Dendritic cell treated with granulocyte-macrophage colony-stimulating factor and Interleukin-4, amounts not matched to agents 40 ng/mL and 50 ng/mL, for 4 days (primary cell): ENCODE measurements at regions not wholly inside any gene's neighbourhood (a gene's known extent, or its start where the extent isn't known, plus 50 kb on each side); places are given as distances from the start of the nearest gene placed in this dataset.

Experiments
- H3K27ac Mint-ChIP-seq: one replicate; pipeline ENCODE4 v1.8.0; 2022; ENCODE audit warnings: mild to moderate bottlenecking, mixed read lengths
- H3K27me3 Mint-ChIP-seq: one replicate; pipeline ENCODE4 v1.8.0; 2022; ENCODE audit warnings: mild to moderate bottlenecking, mixed read lengths
- H3K36me3 Mint-ChIP-seq: one replicate; pipeline ENCODE4 v1.8.0; 2022; ENCODE audit warnings: low read depth, mixed read lengths
- H3K4me1 Mint-ChIP-seq: one replicate; pipeline ENCODE4 v1.8.0; 2022; ENCODE audit warnings: low read depth, mixed read lengths
- H3K4me3 Mint-ChIP-seq: one replicate; pipeline ENCODE4 v1.8.0; 2022; ENCODE audit warnings: mild to moderate bottlenecking, moderate library complexity, mixed read lengths
- H3K9me3 Mint-ChIP-seq: one replicate; pipeline ENCODE4 v1.8.0; 2022; ENCODE audit warnings: mixed read lengths
- intact Hi-C: fragments of 100-400 bp; cut with micrococcal nuclease; formaldehyde crosslinking; loops from one replicate; pipeline ENCODE4 v1.15.0; 2022

- intact Hi-C loops: no loop called here
- Mint-ChIP-seq H3K27me3 (no peaks in the 10 kb centered on the region), H3K4me3 (no peak overlapping the region), H3K36me3 (no peaks in the 10 kb centered on the region), H3K9me3 (no peaks in the 10 kb centered on the region), H3K27ac (no peak overlapping the region), H3K4me1 (peaks cover 18% of the 10 kb centered on the region)
Observed at GRCh38 chr3:177438596-177439220, 241.4 kb upstream of the TBL1XR1 start.

GRCh38 chr3:177439694-177440269, 242.5 kb upstream of the TBL1XR1 start:
- Mint-ChIP-seq H3K36me3 (no peaks in the 10 kb centered on the region), H3K9me3 (no peaks in the 10 kb centered on the region), H3K27me3 (no peaks in the 10 kb centered on the region), H3K27ac (no peak overlapping the region), H3K4me3 (no peak overlapping the region), H3K4me1 (peaks cover 18% of the 10 kb centered on the region)
- intact Hi-C loops: loop anchor here (5.0 to 10.0 kb wide), 3 partner anchors 155 to 335 kb away; partner anchors contain the start of gene TBL1XR1

- Mint-ChIP-seq H3K4me1 (peaks cover 18% of the 10 kb centered on the region), H3K9me3 (no peaks in the 10 kb centered on the region), H3K4me3 (no peak overlapping the region), H3K27ac (no peak overlapping the region), H3K36me3 (no peaks in the 10 kb centered on the region), H3K27me3 (no peaks in the 10 kb centered on the region)
- intact Hi-C loops: loop anchor here (5.0 to 10.0 kb wide), 3 partner anchors 154 to 334 kb away; partner anchors contain the start of gene TBL1XR1
Observed at GRCh38 chr3:177440456-177441104, 243.3 kb upstream of the TBL1XR1 start.

- H3K4me1 Mint-ChIP-seq: peaks cover 24% of the 10 kb centered on the region
- no peaks in the 10 kb centered on the region for H3K9me3 Mint-ChIP-seq
- no peak overlapping the region for H3K4me3 Mint-ChIP-seq
- H3K27ac Mint-ChIP-seq: no peak overlapping the region
- H3K27me3 Mint-ChIP-seq: no peaks in the 10 kb centered on the region
- no peaks in the 10 kb centered on the region for H3K36me3 Mint-ChIP-seq
- intact Hi-C loops: loop anchor here (5.0 to 10.0 kb wide), 3 partner anchors 153 to 333 kb away; partner anchors contain the start of gene TBL1XR1
Observed at GRCh38 chr3:177441276-177441812, 244.1 kb upstream of the TBL1XR1 start.

- H3K9me3 Mint-ChIP-seq: no peaks in the 10 kb centered on the region
- H3K4me1 Mint-ChIP-seq: peaks cover 29% of the 10 kb centered on the region
- no peak overlapping the region for H3K4me3 Mint-ChIP-seq
- peak overlapping the region; percentile 55 for H3K27ac Mint-ChIP-seq
- intact Hi-C loops: loop anchor here (5.0 to 10.0 kb wide), 3 partner anchors 153 to 333 kb away; partner anchors contain the start of gene TBL1XR1
- H3K36me3 Mint-ChIP-seq: no peaks in the 10 kb centered on the region
- H3K27me3 Mint-ChIP-seq: no peaks in the 10 kb centered on the region
Observed at GRCh38 chr3:177441813-177442646, 244.7 kb upstream of the TBL1XR1 start.

- Mint-ChIP-seq H3K4me3 (no peak overlapping the region), H3K27ac (no peak overlapping the region), H3K4me1 (peaks cover 37% of the 10 kb centered on the region), H3K36me3 (no peaks in the 10 kb centered on the region), H3K9me3 (no peaks in the 10 kb centered on the region), H3K27me3 (no peaks in the 10 kb centered on the region)
- intact Hi-C loops: loop anchor here (5.0 to 10.0 kb wide), 3 partner anchors 151 to 331 kb away; partner anchors contain the start of gene TBL1XR1
Observed at GRCh38 chr3:177443469-177443868, 246.2 kb upstream of the TBL1XR1 start.

- H3K9me3 Mint-ChIP-seq: no peaks in the 10 kb centered on the region
- H3K4me1 Mint-ChIP-seq: peaks cover 46% of the 10 kb centered on the region
- H3K27me3 Mint-ChIP-seq: no peaks in the 10 kb centered on the region
- intact Hi-C loops: loop anchor here (5.0 to 10.0 kb wide), 4 partner anchors 82 to 330 kb away; partner anchors contain the start of gene TBL1XR1
- H3K4me3 Mint-ChIP-seq: no peak overlapping the region
- no peaks in the 10 kb centered on the region for H3K36me3 Mint-ChIP-seq
- H3K27ac Mint-ChIP-seq: no peak overlapping the region
Observed at GRCh38 chr3:177444696-177445095, 247.4 kb upstream of the TBL1XR1 start.

- H3K4me1 Mint-ChIP-seq: peaks cover 48% of the 10 kb centered on the region
- H3K27me3 Mint-ChIP-seq: no peaks in the 10 kb centered on the region
- no peaks in the 10 kb centered on the region for H3K36me3 Mint-ChIP-seq
- no peaks in the 10 kb centered on the region for H3K9me3 Mint-ChIP-seq
- H3K4me3 Mint-ChIP-seq: no peak overlapping the region
- H3K27ac Mint-ChIP-seq: no peak overlapping the region
- intact Hi-C loops: loop anchor here (5.0 to 10.0 kb wide), 3 partner anchors 83 to 329 kb away; no protein-coding TSS in a partner anchor
Observed at GRCh38 chr3:177445549-177445948, 248.3 kb upstream of the TBL1XR1 start.

- no peaks in the 10 kb centered on the region for H3K9me3 Mint-ChIP-seq
- intact Hi-C loops: loop anchor here (5.0 to 10.0 kb wide), 3 partner anchors 84 to 329 kb away; no protein-coding TSS in a partner anchor
- peak overlapping the region; percentile 45 for H3K27ac Mint-ChIP-seq
- no peaks in the 10 kb centered on the region for H3K36me3 Mint-ChIP-seq
- no peaks in the 10 kb centered on the region for H3K27me3 Mint-ChIP-seq
- peaks cover 48% of the 10 kb centered on the region for H3K4me1 Mint-ChIP-seq
- peak overlapping the region; percentile 26 for H3K4me3 Mint-ChIP-seq
Observed at GRCh38 chr3:177446165-177446601, 248.9 kb upstream of the TBL1XR1 start.

GRCh38 chr3:177447938-177448337, 250.7 kb upstream of the TBL1XR1 start:
- H3K9me3 Mint-ChIP-seq: no peaks in the 10 kb centered on the region
- no peak overlapping the region for H3K4me3 Mint-ChIP-seq
- H3K27me3 Mint-ChIP-seq: no peaks in the 10 kb centered on the region
- intact Hi-C loops: loop anchor here (5.0 to 10.0 kb wide), 3 partner anchors 86 to 327 kb away; no protein-coding TSS in a partner anchor
- H3K36me3 Mint-ChIP-seq: no peaks in the 10 kb centered on the region
- no peak overlapping the region for H3K27ac Mint-ChIP-seq
- H3K4me1 Mint-ChIP-seq: peaks cover 34% of the 10 kb centered on the region

GRCh38 chr3:177448987-177449359, 251.7 kb upstream of the TBL1XR1 start:
- peaks cover 30% of the 10 kb centered on the region for H3K4me1 Mint-ChIP-seq
- H3K27ac Mint-ChIP-seq: peak overlapping the region; percentile 26
- no peaks in the 10 kb centered on the region for H3K27me3 Mint-ChIP-seq
- intact Hi-C loops: loop anchor here (5.0 to 10.0 kb wide), 3 partner anchors 87 to 326 kb away; no protein-coding TSS in a partner anchor
- no peaks in the 10 kb centered on the region for H3K9me3 Mint-ChIP-seq
- no peak overlapping the region for H3K4me3 Mint-ChIP-seq
- H3K36me3 Mint-ChIP-seq: no peaks in the 10 kb centered on the region

- H3K9me3 Mint-ChIP-seq: no peaks in the 10 kb centered on the region
- no peak overlapping the region for H3K4me3 Mint-ChIP-seq
- H3K4me1 Mint-ChIP-seq: peaks cover 30% of the 10 kb centered on the region
- intact Hi-C loops: loop anchor here (5.0 to 10.0 kb wide), 3 partner anchors 87 to 325 kb away; no protein-coding TSS in a partner anchor
- no peaks in the 10 kb centered on the region for H3K27me3 Mint-ChIP-seq
- peak overlapping the region; percentile 26 for H3K27ac Mint-ChIP-seq
- H3K36me3 Mint-ChIP-seq: no peaks in the 10 kb centered on the region
Observed at GRCh38 chr3:177449360-177450006, 252.2 kb upstream of the TBL1XR1 start.
